ENCODE measurements at regions not wholly inside any gene's neighbourhood (a gene's known extent, or its start where the extent isn't known, plus 50 kb on each side); places are given as distances from the start of the nearest gene placed in this dataset.

GRCh38 chr19:34835631-34836351, 62.8 kb upstream of the ZNF599 start:
- H2AFZ ChIP-seq (ENCODE audit: low read depth, low read length, poor library complexity, severe bottlenecking), result no peak overlapping the region
- TF ChIP-seq CEBPB (IDR thresholded peaks at IDR 0.05; ENCODE audit: low read depth) (no peak), SRF (IDR thresholded peaks at IDR 0.05; ENCODE audit: low read depth) (no peak), TCF7L2 (IDR thresholded peaks at IDR 0.05; ENCODE audit: borderline replicate concordance, extremely low read depth, insufficient read depth, insufficient read length) (no peak), SP1 (IDR thresholded peaks at IDR 0.05; ENCODE audit: low read depth) (no peak), ATF3 (IDR thresholded peaks at IDR 0.05) (no peak), SIN3A (IDR thresholded peaks at IDR 0.05; ENCODE audit: low read depth) (no peak), ZFX (IDR thresholded peaks at IDR 0.05) (no peak), RAD21 (IDR thresholded peaks at IDR 0.05; ENCODE audit: low read depth) (no peak), EZH2phosphoT487 (IDR thresholded peaks at IDR 0.05; ENCODE audit: borderline replicate concordance) (no peak), CBX3 (IDR thresholded peaks at IDR 0.05; ENCODE audit: low read depth) (no peak), ELF1 (IDR thresholded peaks at IDR 0.05; ENCODE audit: borderline replicate concordance, low read depth) (no peak), POLR2AphosphoS5 (IDR thresholded peaks at IDR 0.05; ENCODE audit: low read depth, low read length) (no peak), POLR2A (IDR thresholded peaks at IDR 0.05; ENCODE audit: borderline replicate concordance, extremely low read depth, insufficient read depth, insufficient read length) (no peak), MAX (IDR thresholded peaks at IDR 0.05) (no peak), CTCF (IDR thresholded peaks at IDR 0.05 in 2 of 3, conservative IDR thresholded peaks at IDR 0.05 in 1 of 3; ENCODE audit: borderline replicate concordance in 1 of 3, insufficient read depth in 1 of 3, low read depth in 2 of 3, low read length in 2 of 3) (no peak), FOSL1 (IDR thresholded peaks at IDR 0.05; ENCODE audit: low read depth) (no peak), ZBTB33 (IDR thresholded peaks at IDR 0.05; ENCODE audit: extremely low read depth, insufficient replicate concordance, low read length) (no peak), JUND (IDR thresholded peaks at IDR 0.05) (no peak), REST (IDR thresholded peaks at IDR 0.05; ENCODE audit: low read depth) (no peak), ZNF274 (IDR thresholded peaks at IDR 0.05; ENCODE audit: low read depth, low read length) (no peak)
- H3K79me2 ChIP-seq (ENCODE audit: insufficient read depth, low read length), result no peaks in the 10 kb centered on the region
- DNase-seq (ENCODE audit: low read depth, low spot score) (no peak), ATAC-seq (no peak)
- CTCF ChIA-PET, result no interaction called here
- no TSS peak for BruUV-seq (replicated peaks)
- H3K27ac ChIP-seq (ENCODE audit: low read depth, low read length), result no peak overlapping the region
- H3K4me2 ChIP-seq (ENCODE audit: low read length), result no peak overlapping the region
- intact Hi-C loops (cut with micrococcal nuclease), result no loop called here
- POLR2A ChIA-PET, result no interaction called here
- H3K4me1 ChIP-seq (ENCODE audit: control insufficient read depth in 1 of 2, insufficient read depth in 2 of 2, low read length in 2 of 2), result no peaks in the 10 kb centered on the region
- H3K36me3 ChIP-seq (ENCODE audit: control insufficient read depth in 1 of 2, insufficient read depth in 2 of 2, low read length in 2 of 2), result no peaks in the 10 kb centered on the region
- no peak overlapping the region for H3K9ac ChIP-seq (ENCODE audit: low read length)
- no peak overlapping the region for H3K4me3 ChIP-seq (replicated peaks in 1 of 2; ENCODE audit: low read depth in 1 of 2, low read length in 2 of 2)
- no peaks in the 10 kb centered on the region for H4K20me1 ChIP-seq (ENCODE audit: insufficient read depth)
- H3K9me3 ChIP-seq (ENCODE audit: control insufficient read depth in 1 of 2, insufficient read depth in 1 of 2, low read depth in 1 of 2, low read length in 2 of 2), result no peaks in the 10 kb centered on the region
- H3K9me2 ChIP-seq (ENCODE audit: insufficient read depth), result no peaks in the 10 kb centered on the region
- H3K27me3 ChIP-seq (ENCODE audit: insufficient read depth, low read length), result peaks cover 16% of the 10 kb centered on the region
- RAD21 ChIA-PET (ENCODE audit: low non-redundant PET in 1 of 2, low total read pairs in 2 of 2, uncharacterized antibody in 2 of 2, unreplicated experiment in 2 of 2), result no interaction called here
